GM18508 (cell line): ENCODE measurements at regions not wholly inside any gene's neighbourhood (a gene's known extent, or its start where the extent isn't known, plus 50 kb on each side); places are given as distances from the start of the nearest gene placed in this dataset.
"Not testable (repeated sequence)": the region's sequence is repeated elsewhere in the genome, so short reads cannot be mapped to it uniquely, and the experiment has no call there.

ENCODE experiments used
- ATAC-seq: cut with Tn5 transposase; IDR thresholded peaks from one replicate; pipeline ENCODE4 v1.9.1; 2021; ENCODE audit warnings: moderate number of reproducible peaks; ENCODE audit not compliant: insufficient read depth, unreplicated experiment

DNA sequence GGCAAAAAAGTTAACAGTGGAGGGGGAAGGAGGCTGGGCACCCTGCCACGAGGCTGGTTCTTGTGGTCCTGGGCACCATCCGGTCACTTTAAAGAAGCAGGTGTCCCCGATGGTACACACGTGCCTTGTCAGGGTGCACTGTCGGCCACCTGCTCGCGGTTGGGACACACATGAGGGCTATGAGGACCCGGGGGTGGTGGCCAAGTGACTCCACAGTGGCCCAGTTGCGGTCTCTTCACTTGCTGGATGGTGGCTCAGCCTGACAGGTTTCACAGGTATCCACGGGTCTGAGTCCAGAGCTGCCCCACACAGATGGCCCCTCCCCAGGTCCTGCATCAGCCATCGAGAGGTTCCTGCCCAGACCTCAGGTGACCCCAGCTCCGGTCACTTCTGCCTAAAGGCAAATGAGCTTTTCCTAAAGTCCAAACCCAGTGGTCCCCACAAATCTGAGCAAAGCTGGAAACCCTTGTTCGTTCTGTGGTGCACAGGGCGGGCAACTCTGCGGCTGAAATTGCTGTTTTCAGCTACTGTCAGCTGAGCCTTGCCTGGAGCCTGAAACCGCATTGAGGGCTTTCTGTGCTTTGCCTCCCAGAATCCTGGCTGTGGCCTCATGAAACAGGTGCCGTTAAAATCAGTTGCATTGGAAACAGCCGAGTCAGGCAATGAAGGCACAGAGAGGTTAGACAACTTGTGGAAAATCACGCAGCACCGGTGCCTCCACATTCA lies 144.0 kb downstream of the LAT start:
- not testable (repeated sequence) for ATAC-seq

DNA sequence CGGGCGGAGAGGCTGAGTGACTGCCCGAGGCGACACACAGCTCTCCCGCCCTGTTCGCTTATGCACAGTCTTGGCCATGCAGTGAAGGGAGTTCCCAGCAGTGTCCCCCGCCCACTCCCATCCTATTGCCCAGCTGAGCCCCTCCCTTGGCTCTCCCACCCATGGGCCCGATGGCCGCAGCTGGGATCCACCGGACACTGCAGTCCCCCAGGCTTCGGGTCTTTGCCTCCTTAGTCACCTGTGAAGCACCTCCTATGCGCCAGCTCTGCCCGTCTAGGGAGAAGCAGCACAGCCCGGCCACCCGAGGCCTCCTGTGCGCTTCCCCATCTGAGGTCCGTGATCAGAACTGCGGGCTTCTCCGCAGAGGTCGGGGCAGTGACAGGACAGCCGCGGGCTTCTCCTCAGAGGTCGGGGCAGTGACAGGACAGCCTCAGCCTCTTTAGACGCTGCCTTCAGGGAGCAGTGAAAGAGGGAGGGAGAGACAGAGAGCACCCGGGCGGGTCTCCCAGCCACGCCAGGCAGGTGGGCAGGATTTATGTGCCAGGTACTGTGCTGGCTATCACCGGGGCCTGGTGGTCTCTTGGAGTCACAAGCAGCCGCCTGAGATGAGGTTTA lies 143.1 kb downstream of the LAT start:
- ATAC-seq, result not testable (repeated sequence)

DNA sequence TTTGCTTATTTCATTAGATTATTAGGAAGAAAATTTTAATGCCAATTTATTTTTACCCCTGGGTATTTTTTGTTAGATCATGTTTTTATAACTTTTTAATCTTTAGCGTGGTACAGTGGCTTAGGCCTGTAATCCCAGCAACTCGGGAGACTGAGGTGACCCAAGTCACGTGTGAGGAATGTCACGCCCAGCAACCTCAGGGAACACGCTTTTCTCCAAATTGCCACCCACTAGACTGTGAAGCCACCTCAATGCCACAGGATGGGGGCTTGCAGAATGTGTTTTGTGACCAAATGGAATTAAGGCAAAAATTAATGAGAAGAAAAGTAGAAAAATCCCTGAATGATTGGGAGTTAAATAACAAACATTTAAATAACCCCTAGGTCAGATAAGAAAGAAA lies 141.8 kb downstream of the LAT start:
- ATAC-seq, result no peak

DNA sequence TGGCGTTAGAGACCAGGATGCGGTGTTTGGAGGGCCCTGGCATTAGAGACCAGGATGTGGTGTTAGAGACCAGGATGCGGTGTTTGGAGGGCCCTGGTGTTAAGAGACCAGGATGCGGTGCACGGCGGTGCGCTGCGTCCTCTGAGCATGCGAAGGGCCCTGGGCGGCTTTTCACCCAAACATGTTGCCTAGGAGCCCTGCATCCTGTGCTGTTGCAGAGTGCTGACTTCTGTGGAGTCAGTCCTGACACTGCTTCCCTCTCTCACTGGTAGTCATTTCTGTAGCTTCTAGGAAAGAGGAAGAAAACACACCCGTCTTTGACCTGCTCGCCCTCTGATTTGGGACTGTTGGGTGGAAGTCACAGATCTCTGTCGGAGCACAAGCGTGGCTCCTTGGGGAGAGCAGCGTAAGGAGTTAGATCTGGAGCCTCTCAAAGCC lies 141.2 kb downstream of the LAT start:
- ATAC-seq, result no peak

DNA sequence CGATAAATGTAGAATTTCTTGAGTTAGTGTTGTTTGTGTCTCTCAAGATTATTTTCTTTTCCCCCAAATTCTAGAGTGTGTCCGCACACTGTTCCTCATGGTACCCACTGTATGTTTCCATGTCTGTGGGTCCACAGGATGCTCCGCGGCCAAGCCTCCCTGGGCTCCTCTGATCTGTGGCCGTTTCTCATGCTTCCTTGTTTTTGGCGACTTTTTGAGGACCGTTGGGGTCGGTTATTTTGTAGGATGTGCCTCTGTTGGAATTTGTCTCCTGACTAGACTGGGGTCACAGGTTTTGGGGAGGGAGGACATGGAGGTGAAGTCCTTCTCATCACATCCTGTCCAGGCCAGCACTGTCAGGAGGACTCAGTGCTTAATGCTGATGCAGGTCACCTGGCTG lies 140.0 kb downstream of the LAT start:
- ATAC-seq, result no peak

DNA sequence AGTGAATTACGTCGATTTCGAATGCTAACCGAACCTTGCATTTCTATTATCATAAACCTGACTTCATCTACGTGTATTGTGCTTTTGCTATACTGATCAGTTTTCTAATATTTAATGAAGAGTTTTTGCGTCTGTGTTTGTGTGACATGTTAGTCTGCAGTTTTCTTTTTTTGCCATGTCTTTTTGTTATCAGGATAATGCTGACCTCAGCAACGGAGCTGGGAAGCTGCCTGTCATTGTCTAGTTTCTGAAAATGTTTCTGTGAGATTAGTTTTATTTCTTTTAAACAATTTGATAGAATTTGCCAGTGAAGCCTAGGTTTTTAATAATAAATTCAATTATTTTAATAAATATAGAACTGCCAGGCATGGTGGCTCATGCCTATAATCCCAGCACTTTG lies 139.3 kb downstream of the LAT start:
- not testable (repeated sequence) for ATAC-seq

DNA sequence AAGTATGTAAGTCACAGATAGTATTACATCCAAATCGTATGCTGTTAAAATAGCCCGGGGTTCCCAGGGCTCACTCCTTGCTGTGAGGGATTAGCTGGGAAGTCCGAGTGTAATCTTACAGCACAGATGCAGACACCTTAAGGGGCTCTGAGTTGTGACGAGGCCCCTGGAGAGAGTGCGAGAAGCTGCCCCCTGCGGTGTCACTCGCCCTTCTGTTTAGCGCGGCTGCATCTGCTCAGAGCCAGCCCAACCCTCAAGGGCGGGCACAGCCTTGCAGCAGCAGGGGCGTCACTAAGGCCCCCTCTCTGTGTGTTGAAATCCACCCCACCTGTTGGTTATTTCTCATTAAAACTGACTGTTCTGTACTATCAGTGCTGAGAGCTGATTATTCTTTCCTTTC lies 135.8 kb downstream of the LAT start:
- not testable (repeated sequence) for ATAC-seq

DNA sequence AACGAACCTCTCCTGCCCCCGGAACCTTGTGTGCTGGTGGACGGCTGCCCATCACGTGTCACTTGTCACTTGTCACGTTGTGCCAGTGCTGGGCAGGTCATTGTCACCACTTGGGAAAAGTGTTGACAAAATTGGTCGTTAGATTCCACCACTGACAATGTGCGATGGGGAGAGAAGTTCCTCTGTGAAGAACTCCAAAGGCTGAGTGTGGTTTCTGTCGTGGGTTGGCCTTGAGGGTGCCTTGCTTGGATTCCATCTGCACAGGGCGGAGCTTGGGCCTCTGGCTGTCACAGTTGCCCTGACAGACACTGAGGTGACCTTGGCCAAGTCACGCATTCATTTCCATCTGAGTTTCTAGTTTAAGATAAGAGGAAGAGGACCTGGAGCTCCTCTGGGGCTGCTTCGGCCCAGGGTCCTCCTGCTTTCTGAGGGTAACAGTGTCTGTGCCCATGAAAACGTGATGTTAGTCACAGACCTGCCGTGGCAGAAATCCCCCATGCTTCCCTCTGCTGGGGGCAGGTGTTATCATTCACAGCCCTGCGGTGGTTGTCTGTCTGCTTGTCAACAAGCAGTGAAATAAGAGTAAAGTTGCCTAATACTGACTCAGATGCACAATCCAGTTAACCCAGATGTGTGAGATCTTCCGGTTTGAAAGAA lies 133.6 kb downstream of the LAT start:
- ATAC-seq, result not testable (repeated sequence)

DNA sequence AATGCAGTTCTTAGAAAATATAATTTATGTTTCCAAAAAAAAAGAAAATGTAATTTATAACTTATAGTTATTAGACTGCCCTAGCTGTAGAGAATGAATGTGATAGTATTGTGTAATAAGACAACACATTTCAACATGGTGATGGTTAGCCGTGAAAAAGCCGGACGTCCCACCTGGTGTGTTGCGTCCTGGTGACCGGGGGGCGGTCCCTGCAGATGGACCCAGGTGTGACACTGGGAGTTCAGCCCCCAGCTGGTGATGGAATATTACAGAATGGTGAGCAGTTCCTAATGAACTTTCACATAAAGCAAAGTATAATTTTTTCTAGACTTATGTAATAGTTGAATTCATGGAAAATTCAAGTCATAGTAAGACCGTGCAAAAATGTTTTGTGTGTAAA lies 132.8 kb downstream of the LAT start:
- ATAC-seq, result no peak

DNA sequence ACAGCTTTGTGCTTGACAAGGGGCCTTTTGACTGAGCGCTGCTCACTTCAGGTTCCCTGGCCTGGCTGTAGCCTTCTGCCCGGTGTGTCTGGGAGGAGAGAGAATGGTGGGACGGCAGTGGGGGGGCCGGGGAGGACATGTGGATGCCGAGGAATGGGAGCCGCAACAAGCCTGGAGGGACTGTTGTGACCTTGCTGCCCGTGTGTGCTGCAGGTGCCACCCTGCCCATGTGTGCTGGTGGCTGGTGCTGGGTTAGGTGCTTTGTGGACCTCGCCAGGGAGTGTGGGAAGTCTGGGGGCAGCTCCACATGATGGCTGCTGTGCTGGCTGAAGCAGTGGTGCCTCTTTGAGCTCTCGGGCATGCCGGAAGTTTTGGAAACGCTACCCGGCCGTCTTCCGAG lies 132.1 kb downstream of the LAT start:
- ATAC-seq, result no peak

DNA sequence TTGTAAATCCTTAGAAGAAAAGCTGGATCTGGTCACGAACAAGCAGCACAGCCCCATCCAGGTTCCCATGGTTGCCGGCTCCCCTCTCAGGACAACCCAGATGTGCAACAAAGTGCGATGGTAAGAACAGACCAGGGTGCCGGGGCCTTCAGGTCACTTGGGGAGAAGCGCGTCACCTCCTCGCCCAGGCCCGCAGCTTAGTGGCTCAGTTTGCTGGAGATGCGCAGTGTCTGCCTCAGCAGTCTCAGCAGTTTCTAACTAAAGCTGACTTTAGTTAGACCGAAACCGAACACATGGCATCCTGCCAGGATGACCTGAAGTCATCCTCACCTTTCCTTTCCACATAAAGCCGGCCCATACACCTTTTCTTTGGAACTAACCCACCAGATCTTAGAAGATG lies 131.4 kb downstream of the LAT start:
- not testable (repeated sequence) for ATAC-seq

DNA sequence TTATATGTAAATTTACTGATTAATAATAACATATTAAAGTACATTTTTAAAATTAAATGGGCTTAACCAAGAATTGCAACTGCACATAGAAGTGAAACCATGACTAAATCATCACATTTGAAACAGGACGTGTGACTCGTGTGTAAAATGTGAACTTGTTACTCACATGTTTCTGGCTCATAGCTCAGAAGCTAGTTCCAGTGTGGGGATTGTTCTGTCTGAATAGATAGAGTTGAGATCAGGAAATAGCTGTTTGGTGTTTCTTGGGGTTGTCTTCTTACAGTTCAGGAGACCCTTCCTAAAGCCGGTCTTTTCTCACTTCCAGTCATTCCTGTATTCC lies 130.9 kb downstream of the LAT start:
- ATAC-seq, result not testable (repeated sequence)

DNA sequence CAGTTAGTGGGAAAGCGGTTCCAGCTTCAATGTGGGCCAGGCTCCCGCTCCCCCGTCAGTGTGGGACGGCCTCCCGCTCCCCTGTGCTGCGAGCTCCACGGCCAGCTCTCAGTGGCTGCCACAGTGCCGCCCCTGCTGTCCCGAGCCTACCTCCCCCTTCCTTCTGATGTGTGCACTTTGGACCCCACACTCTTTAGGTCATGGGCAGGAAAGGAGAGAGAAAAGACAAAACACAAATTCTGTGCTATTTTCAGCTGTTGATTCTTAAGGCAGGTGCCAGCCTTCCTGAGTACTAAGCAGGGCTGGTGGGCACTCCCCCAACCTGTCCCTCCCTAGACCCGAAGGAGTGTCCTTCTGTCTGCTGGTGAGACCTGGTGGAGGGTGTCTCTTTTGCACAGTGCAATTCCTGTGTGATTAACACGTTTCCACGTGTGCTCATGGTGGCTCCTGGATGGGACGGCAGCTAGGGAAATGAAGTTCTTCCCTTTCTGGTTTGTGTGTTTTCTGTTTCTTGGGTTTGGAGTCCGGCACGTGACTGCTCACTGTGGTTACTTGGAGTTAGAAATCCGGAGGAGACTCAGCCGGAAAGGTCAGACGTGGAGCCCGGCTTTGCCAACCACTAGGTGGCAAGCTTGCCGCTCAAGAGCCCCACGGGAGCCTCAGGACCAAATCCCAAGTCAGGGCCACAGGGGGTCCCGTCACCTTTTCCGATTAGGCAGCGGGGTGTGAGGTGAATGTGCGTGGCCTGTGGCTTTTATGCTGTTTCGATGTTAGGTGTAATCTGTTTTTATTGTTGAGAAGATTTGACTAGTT lies 130.3 kb downstream of the LAT start:
- ATAC-seq, result not testable (repeated sequence)

DNA sequence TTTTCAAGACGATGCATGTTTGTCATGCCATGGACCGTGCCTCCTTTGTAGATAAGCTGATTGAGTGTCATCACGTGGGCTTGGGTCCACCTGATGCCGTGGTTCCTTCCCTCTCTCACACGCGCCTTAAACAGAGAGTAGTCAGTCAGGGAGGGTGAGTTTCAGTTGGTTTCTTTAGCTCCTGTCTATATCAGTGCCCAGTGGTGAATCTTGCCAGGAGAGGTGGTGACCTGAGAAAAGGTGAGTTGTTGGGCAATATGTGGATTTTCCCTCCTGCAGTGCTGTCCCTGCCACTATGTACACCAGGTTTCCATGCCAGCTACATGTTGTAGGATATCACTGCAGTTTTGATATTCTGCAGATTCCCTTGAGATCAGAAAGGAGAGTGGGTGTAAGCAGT lies 129.7 kb downstream of the LAT start:
- no peak for ATAC-seq

DNA sequence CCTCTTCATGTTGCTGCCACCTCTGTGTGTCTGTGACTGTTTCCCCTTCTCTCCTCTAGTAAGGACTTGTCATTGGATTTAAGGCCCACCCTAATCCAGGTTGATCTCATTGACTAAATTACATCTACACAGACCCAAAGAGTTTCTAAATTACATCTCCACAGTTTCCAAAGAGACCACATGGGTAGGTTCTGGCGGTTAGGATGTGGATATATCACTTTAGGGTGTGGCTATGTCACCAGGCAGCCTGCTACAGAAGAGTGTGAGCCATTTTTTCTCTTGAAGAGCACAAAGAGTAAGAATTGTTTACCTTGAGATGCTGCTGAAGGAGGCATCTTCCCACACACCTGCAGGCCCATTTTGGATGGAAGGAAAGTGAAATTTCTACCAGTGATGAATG lies 128.6 kb downstream of the LAT start:
- not testable (repeated sequence) for ATAC-seq

DNA sequence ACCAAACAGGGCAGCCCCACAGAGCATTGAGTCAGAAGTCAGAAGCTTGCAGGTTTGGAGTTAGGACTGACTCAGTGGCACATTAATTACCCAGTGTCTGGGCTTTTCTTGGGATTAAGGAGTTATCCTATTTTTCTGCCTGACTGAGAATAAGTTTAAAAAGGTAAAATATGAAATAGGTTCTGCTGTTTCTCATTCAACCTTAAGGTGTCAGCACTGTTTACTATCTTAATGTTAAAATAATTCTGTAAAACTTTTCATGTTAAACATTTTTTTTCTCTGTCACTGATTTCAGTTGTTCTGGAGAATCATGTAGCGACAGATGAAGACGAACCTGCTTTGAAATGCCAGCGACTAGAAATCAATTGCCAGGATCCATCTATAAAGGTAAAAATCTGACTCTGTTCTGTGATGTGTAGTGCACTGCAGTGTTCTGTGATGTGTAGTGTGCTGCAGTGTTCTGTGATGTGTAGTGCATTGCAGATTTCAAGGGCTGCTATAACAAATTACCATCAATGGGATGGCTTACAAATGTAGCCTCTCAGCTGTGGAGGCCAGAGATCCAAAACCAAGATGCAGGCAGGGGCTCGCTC lies 128.0 kb downstream of the LAT start:
- ATAC-seq, result no peak

DNA sequence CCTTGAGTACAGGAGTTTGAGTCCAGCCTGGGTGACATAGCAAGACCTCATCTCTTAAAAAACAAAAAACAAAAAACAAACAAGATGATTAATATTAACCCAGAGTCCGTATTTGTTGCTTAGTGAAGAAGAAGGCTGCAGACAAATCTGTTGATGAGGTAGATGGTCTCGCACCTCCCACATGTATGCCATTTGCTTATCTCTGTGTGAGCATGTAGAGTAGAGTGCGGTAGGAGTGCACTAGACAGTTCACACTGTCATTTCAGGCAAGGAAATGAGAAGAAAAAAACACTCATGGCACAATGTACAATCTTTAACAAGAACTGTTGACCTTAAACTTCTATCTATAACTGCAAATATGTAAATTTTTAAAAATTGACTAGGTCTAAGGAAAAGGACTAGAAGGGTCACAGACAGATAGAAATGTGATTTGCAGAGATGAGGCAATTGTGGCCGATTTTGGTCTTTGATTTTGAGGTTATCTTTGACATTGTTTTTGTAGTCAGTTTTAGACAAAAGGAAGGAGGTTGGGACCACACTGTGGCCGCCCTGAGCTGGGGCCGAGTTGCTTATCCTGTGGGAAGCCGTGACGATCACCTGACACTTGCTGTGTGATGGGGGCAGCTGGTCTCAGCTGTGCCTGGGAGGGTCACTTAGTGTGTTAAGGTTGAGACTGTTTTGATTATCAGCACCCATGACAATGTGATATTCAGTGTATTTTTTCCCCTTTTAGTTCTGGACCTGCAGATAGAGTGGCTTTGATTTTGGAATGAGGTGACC lies 127.2 kb downstream of the LAT start:
- not testable (repeated sequence) for ATAC-seq

DNA sequence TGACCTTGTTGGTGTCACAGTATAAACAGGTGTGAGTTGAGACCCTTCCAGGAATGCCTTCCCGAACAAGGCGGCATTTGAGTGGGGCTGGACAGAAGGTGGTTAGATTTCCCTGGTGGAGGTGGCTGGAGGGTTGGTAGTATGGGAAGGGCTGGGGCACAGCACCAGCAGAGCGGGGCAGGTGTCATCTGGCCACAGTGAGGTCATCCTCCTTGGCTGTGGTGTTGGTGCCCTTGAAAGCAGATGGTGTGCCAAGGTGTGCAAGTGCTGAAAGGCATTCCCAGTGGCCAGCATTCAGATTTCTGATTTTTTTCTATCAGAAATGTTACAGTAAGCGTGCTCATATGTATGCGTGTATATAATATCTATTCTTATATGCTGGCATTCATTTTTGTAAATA lies 126.6 kb downstream of the LAT start:
- ATAC-seq, result no peak

DNA sequence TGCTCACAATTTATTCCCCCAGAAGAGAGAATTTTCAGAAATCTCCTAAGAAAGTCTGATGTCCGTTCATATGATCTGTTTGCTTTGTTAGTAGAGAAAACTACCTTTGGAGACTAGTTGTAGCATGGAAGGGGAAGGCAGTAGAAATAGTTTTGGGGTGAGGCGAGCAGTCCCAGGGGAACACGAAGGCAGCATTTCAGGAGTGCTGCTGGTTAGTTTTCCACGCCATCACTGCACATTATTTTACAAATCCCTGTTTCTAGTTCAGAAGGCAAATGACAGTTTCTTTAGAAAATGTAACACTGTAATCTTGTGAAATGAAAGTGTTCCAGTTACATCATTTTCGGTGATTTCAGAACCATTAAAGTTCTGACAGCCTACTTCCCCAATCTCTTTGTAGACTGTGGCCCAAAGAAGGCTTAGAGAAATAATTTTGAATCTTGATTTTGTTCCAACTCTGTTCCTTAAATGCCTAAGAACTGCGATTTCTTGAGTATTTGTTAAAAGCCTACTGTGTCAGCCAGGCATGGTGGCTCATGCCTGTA lies 123.8 kb downstream of the LAT start:
- not testable (repeated sequence) for ATAC-seq
